DMS153 (cell line): ENCODE measurements at regions not wholly inside any gene's neighbourhood (a gene's known extent, or its start where the extent isn't known, plus 50 kb on each side); places are given as distances from the start of the nearest gene placed in this dataset.
"Not testable (repeated sequence)": the region's sequence is repeated elsewhere in the genome, so short reads cannot be mapped to it uniquely, and the experiment has no call there.

Experiments
- DNase-seq: peaks from one replicate; lab custom pipeline; 2025; lab: John Stamatoyannopoulos, UW

GRCh38 chr15:53126144-53126543 is 336.0 kb upstream of the ONECUT1 start:
- no peak for DNase-seq

- no peak for DNase-seq
Measured at GRCh38 chr15:53122818-53123217, 332.7 kb upstream of the ONECUT1 start.

- DNase-seq, result not testable (repeated sequence)
Measured at GRCh38 chr15:53116915-53117314, 326.8 kb upstream of the ONECUT1 start.

- DNase-seq, result no peak
Measured at GRCh38 chr15:53116169-53116568, 326.0 kb upstream of the ONECUT1 start.

GRCh38 chr15:53115563-53115962 is 325.4 kb upstream of the ONECUT1 start:
- no peak for DNase-seq

- no peak for DNase-seq
Measured at GRCh38 chr15:53114960-53115359, 324.8 kb upstream of the ONECUT1 start.

- DNase-seq, result no peak
Measured at GRCh38 chr15:53110999-53111398, 320.9 kb upstream of the ONECUT1 start.

- DNase-seq, result no peak
Measured at GRCh38 chr15:53108319-53108718, 318.2 kb upstream of the ONECUT1 start.

GRCh38 chr15:53107855-53108254 is 317.7 kb upstream of the ONECUT1 start:
- no peak for DNase-seq

- DNase-seq, result no peak
Measured at GRCh38 chr15:53106505-53107286, 316.6 kb upstream of the ONECUT1 start.

GRCh38 chr15:53102483-53102882 is 312.3 kb upstream of the ONECUT1 start:
- no peak for DNase-seq

GRCh38 chr15:53080484-53080883 is 290.3 kb upstream of the ONECUT1 start:
- no peak for DNase-seq

- no peak for DNase-seq
Measured at GRCh38 chr15:53074221-53074620, 284.1 kb upstream of the ONECUT1 start.

- DNase-seq, result no peak
Measured at GRCh38 chr15:53072077-53072476, 281.9 kb upstream of the ONECUT1 start.

- no peak for DNase-seq
Measured at GRCh38 chr15:53068636-53069035, 278.5 kb upstream of the ONECUT1 start.

- no peak for DNase-seq
Measured at GRCh38 chr15:53059273-53060043, 269.3 kb upstream of the ONECUT1 start.

- DNase-seq, result no peak
Measured at GRCh38 chr15:53046153-53046790, 256.1 kb upstream of the ONECUT1 start.

GRCh38 chr15:53038655-53038941 is 248.5 kb upstream of the ONECUT1 start:
- no peak for DNase-seq

GRCh38 chr15:53037904-53038654 is 247.9 kb upstream of the ONECUT1 start:
- DNase-seq, result no peak

GRCh38 chr15:53036641-53037040 is 246.5 kb upstream of the ONECUT1 start:
- DNase-seq, result no peak

- no peak for DNase-seq
Measured at GRCh38 chr15:53034767-53035245, 244.7 kb upstream of the ONECUT1 start.

GRCh38 chr15:53033709-53034108 is 243.6 kb upstream of the ONECUT1 start:
- DNase-seq, result no peak
